ENCODE measurements at regions not wholly inside any gene's neighbourhood (a gene's known extent, or its start where the extent isn't known, plus 50 kb on each side); places are given as distances from the start of the nearest gene placed in this dataset.

GRCh38 chr13:62292714-62293480, 877.2 kb upstream of the PCDH20 start:
- intact Hi-C loops (cut with micrococcal nuclease): no loop called here

- intact Hi-C loops (cut with micrococcal nuclease): no loop called here
Observed at GRCh38 chr13:62290542-62290941, 874.9 kb upstream of the PCDH20 start.

- intact Hi-C loops (cut with micrococcal nuclease): no loop called here
Observed at GRCh38 chr13:62287764-62288163, 872.1 kb upstream of the PCDH20 start.

- intact Hi-C loops (cut with micrococcal nuclease): no loop called here
Observed at GRCh38 chr13:62280590-62280989, 864.9 kb upstream of the PCDH20 start.

- intact Hi-C loops (cut with micrococcal nuclease): no loop called here
Observed at GRCh38 chr13:62278271-62278670, 862.6 kb upstream of the PCDH20 start.

GRCh38 chr13:62251734-62252133, 836.1 kb upstream of the PCDH20 start:
- intact Hi-C loops (cut with micrococcal nuclease): no loop called here

- intact Hi-C loops (cut with micrococcal nuclease): no loop called here
Observed at GRCh38 chr13:62250501-62251201, 835.0 kb upstream of the PCDH20 start.

GRCh38 chr13:62246581-62246980, 830.9 kb upstream of the PCDH20 start:
- intact Hi-C loops (cut with micrococcal nuclease): no loop called here

GRCh38 chr13:62243106-62243505, 827.5 kb upstream of the PCDH20 start:
- intact Hi-C loops (cut with micrococcal nuclease): no loop called here

- intact Hi-C loops (cut with micrococcal nuclease): no loop called here
Observed at GRCh38 chr13:62234780-62235440, 819.3 kb upstream of the PCDH20 start.

- intact Hi-C loops (cut with micrococcal nuclease): no loop called here
Observed at GRCh38 chr13:62210951-62211350, 795.3 kb upstream of the PCDH20 start.

GRCh38 chr13:62209529-62209928, 793.9 kb upstream of the PCDH20 start:
- intact Hi-C loops (cut with micrococcal nuclease): no loop called here

GRCh38 chr13:62207388-62207787, 791.7 kb upstream of the PCDH20 start:
- intact Hi-C loops (cut with micrococcal nuclease): no loop called here

GRCh38 chr13:62206165-62206564, 790.5 kb upstream of the PCDH20 start:
- intact Hi-C loops (cut with micrococcal nuclease): no loop called here

- intact Hi-C loops (cut with micrococcal nuclease): no loop called here
Observed at GRCh38 chr13:62205273-62205672, 789.6 kb upstream of the PCDH20 start.

- intact Hi-C loops (cut with micrococcal nuclease): no loop called here
Observed at GRCh38 chr13:62194371-62194770, 778.7 kb upstream of the PCDH20 start.

- intact Hi-C loops (cut with micrococcal nuclease): no loop called here
Observed at GRCh38 chr13:62193919-62194318, 778.3 kb upstream of the PCDH20 start.

- intact Hi-C loops (cut with micrococcal nuclease): no loop called here
Observed at GRCh38 chr13:62185631-62186255, 770.1 kb upstream of the PCDH20 start.

- intact Hi-C loops (cut with micrococcal nuclease): no loop called here
Observed at GRCh38 chr13:62176051-62176450, 760.4 kb upstream of the PCDH20 start.

GRCh38 chr13:62173958-62174357, 758.3 kb upstream of the PCDH20 start:
- intact Hi-C loops (cut with micrococcal nuclease): no loop called here

GRCh38 chr13:62171697-62172096, 756.0 kb upstream of the PCDH20 start:
- intact Hi-C loops (cut with micrococcal nuclease): no loop called here

- intact Hi-C loops (cut with micrococcal nuclease): no loop called here
Observed at GRCh38 chr13:62168891-62169290, 753.2 kb upstream of the PCDH20 start.

Measured in T-helper 1 cell treated with Interleukin-12 subunit alpha and Interleukin-12 subunit beta and Interleukin-4 antibody, amounts not matched to agents 30 ng/mL and 1 ng/mL, for 36 hours (primary cell).